Neural progenitor cell (in vitro differentiated cells): ENCODE measurements at regions not wholly inside any gene's neighbourhood (a gene's known extent, or its start where the extent isn't known, plus 50 kb on each side); places are given as distances from the start of the nearest gene placed in this dataset.
A peak's percentile ranks its signal among the peaks of the same experiment; 100 is the strongest.

Experiments used
- DNase-seq: peaks from one replicate; pipeline ENCODE4 v3.0.0-alpha.2; 2016; ENCODE audit warnings: low spot score
- H2AFZ ChIP-seq: fragments of 200-600 bp; sonication (generic); replicated peaks from 2 replicates; pipeline ENCODE4 v1.6.1; 2016; ENCODE audit warnings: antibody characterized with exemption
- H3F3A ChIP-seq: fragments of 200-600 bp; sonication (generic); 2 replicates; pipeline ENCODE4 v1.6.1; 2016; ENCODE audit warnings: antibody characterized with exemption, low read depth
- H3K27ac ChIP-seq: fragments of 200-600 bp; sonication (generic); 2 replicates; pipeline ENCODE4 v1.5.1; 2016; ENCODE audit warnings: mild to moderate bottlenecking
- H3K27me3 ChIP-seq: fragments of 200-600 bp; sonication (generic); 2 replicates; pipeline ENCODE4 v1.6.1; 2016; ENCODE audit warnings: mild to moderate bottlenecking, moderate library complexity
- H3K36me3 ChIP-seq: fragments of 200-600 bp; sonication (generic); 2 replicates; pipeline ENCODE4 v1.5.1; 2016
- H3K4me1 ChIP-seq: fragments of 200-600 bp; sonication (generic); 2 replicates; pipeline ENCODE4 v1.6.1; 2016; ENCODE audit warnings: mixed run types
- H3K4me2 ChIP-seq: fragments of 200-600 bp; sonication (generic); 2 replicates; pipeline ENCODE4 v1.6.1; 2016
- H3K4me3 ChIP-seq: fragments of 200-600 bp; sonication (generic); 2 replicates; pipeline ENCODE4 v1.5.1; 2016
- H3K79me2 ChIP-seq: fragments of 200-600 bp; sonication (generic); 2 replicates; pipeline ENCODE4 v1.6.1; 2016; ENCODE audit warnings: low read depth
- H3K9ac ChIP-seq: fragments of 200-600 bp; sonication (generic); 2 replicates; pipeline ENCODE4 v1.6.1; 2016
- H3K9me3 ChIP-seq: fragments of 200-600 bp; sonication (generic); 2 replicates; pipeline ENCODE4 v1.5.1; 2016; ENCODE audit warnings: low read depth
- H4K20me1 ChIP-seq: fragments of 200-600 bp; sonication (generic); 2 replicates; pipeline ENCODE4 v1.6.1; 2016; ENCODE audit warnings: low read depth
- H3K27ac Mint-ChIP-seq: 3 replicates; pipeline ENCODE4 v1.8.0; 2021; ENCODE audit warnings: mixed read lengths
- H3K27me3 Mint-ChIP-seq: 2 replicates; pipeline ENCODE4 v1.8.0; 2022; ENCODE audit warnings: low read depth, mild to moderate bottlenecking, inconsistent platforms, moderate library complexity, mixed read lengths; ENCODE audit not compliant: insufficient read depth
- H3K36me3 Mint-ChIP-seq: 3 replicates; pipeline ENCODE4 v1.8.0; 2021; ENCODE audit warnings: mixed read lengths
- H3K4me1 Mint-ChIP-seq: 3 replicates; pipeline ENCODE4 v1.8.0; 2021; ENCODE audit warnings: mixed read lengths
- H3K4me3 Mint-ChIP-seq: 3 replicates; pipeline ENCODE4 v1.8.0; 2021; ENCODE audit warnings: mild to moderate bottlenecking, moderate library complexity, mixed read lengths
- H3K9me3 Mint-ChIP-seq: 3 replicates; pipeline ENCODE4 v1.8.0; 2020; ENCODE audit warnings: mixed read lengths
- CTCF ChIP-seq: fragments of 200-600 bp; sonication (generic); IDR thresholded peaks from 2 replicates; pipeline ENCODE4 v1.5.1; 2017; ENCODE audit warnings: antibody characterized with exemption, mild to moderate bottlenecking
- EZH2 ChIP-seq: fragments of 200-600 bp; sonication (generic); IDR thresholded peaks from 2 replicates; pipeline ENCODE4 v1.6.1; 2017; ENCODE audit warnings: antibody characterized with exemption, mild to moderate bottlenecking, moderate library complexity
- EZH2phosphoT487 ChIP-seq: fragments of 200-600 bp; sonication (generic); IDR thresholded peaks from 2 replicates; pipeline ENCODE4 v1.6.1; 2017; ENCODE audit warnings: antibody characterized with exemption

DNA sequence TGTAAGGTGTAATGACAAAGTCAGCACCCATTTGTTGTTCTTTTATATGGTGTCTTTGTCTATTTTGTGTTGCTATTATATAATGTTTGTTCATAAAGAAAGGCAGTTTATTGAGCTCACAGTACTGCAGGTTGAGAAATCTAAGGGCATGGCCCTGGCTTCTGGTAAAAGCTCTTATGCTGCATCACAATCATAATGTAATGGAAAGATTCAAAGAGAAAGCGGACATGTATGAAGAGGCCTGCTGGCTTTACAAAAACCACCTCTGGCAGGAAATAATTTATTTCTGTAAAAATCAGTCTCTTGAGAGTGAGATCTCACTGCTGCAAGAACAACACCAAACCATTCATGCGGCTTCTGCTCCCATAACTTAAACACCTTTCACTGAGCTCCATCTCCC lies 746.7 kb upstream of the FAM174A start:
- H3K36me3 ChIP-seq: no peaks in the 10 kb centered on the region
- Mint-ChIP-seq H3K4me1 (no peaks in the 10 kb centered on the region), H3K27me3 (peaks cover 2% of the 10 kb centered on the region), H3K4me3 (no peak overlapping the region), H3K36me3 (no peaks in the 10 kb centered on the region), H3K27ac (no peak overlapping the region), H3K9me3 (no peaks in the 10 kb centered on the region)
- no peaks in the 10 kb centered on the region for H3F3A ChIP-seq
- DNase-seq: no peak
- H3K9me3 ChIP-seq: no peaks in the 10 kb centered on the region
- no peaks in the 10 kb centered on the region for H3K79me2 ChIP-seq
- H3K27ac ChIP-seq: no peak overlapping the region
- H2AFZ ChIP-seq: no peak overlapping the region
- no peaks in the 10 kb centered on the region for H3K27me3 ChIP-seq
- H3K4me3 ChIP-seq: no peak overlapping the region
- H3K9ac ChIP-seq: no peak overlapping the region
- H3K4me1 ChIP-seq: no peaks in the 10 kb centered on the region
- TF ChIP-seq EZH2phosphoT487 (no peak), EZH2 (no peak)
- H3K4me2 ChIP-seq: no peak overlapping the region
- no peaks in the 10 kb centered on the region for H4K20me1 ChIP-seq

GRCh38 chr5:99775189-99775588 lies 760.0 kb upstream of the FAM174A start:
- Histone ChIP-seq H2AFZ (no peak overlapping the region), H3K9me3 (no peaks in the 10 kb centered on the region), H3K4me1 (no peaks in the 10 kb centered on the region), H3K9ac (no peak overlapping the region), H3K79me2 (no peaks in the 10 kb centered on the region), H3K27me3 (no peaks in the 10 kb centered on the region), H3K27ac (no peak overlapping the region), H3K4me3 (no peak overlapping the region), H3K36me3 (no peaks in the 10 kb centered on the region), H4K20me1 (no peaks in the 10 kb centered on the region), H3F3A (no peaks in the 10 kb centered on the region), H3K4me2 (no peak overlapping the region)
- Mint-ChIP-seq H3K36me3 (no peaks in the 10 kb centered on the region), H3K27ac (no peak overlapping the region), H3K27me3 (no peaks in the 10 kb centered on the region), H3K9me3 (no peaks in the 10 kb centered on the region), H3K4me3 (no peak overlapping the region), H3K4me1 (peaks cover 5% of the 10 kb centered on the region)
- peak; percentile 5 for DNase-seq
- no peak for TF ChIP-seq CTCF
- no peak for TF ChIP-seq EZH2phosphoT487
- TF ChIP-seq EZH2: no peak

DNA sequence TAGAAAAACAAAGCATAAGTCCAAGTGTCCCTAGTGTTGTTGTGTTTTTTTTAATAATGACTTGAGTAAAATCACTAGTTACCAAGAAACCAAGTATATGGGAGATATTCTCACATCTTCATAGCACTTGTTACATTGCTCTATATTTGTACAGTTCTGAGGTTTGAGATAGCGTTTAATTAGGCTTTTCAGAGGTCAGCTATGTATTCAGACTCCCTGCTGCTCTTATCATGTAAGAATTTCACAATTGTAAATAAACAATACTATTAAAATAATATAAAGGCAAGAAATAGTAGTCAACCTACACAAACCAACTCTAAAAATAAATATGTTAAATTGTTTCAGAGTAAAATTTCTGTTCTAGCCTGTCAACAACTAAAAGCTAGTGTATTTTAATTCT lies 761.9 kb upstream of the FAM174A start:
- Mint-ChIP-seq H3K9me3 (no peaks in the 10 kb centered on the region), H3K27ac (no peak overlapping the region), H3K27me3 (no peaks in the 10 kb centered on the region), H3K4me1 (peaks cover 5% of the 10 kb centered on the region), H3K4me3 (no peak overlapping the region), H3K36me3 (no peaks in the 10 kb centered on the region)
- H3K27me3 ChIP-seq: no peaks in the 10 kb centered on the region
- H3K27ac ChIP-seq: no peak overlapping the region
- no peaks in the 10 kb centered on the region for H3K4me1 ChIP-seq
- H3K9ac ChIP-seq: no peak overlapping the region
- no peak for TF ChIP-seq EZH2phosphoT487
- no peak for TF ChIP-seq EZH2
- TF ChIP-seq CTCF: no peak
- no peaks in the 10 kb centered on the region for H3K36me3 ChIP-seq
- no peak overlapping the region for H3K4me2 ChIP-seq
- H2AFZ ChIP-seq: no peak overlapping the region
- no peaks in the 10 kb centered on the region for H3K79me2 ChIP-seq
- H3K9me3 ChIP-seq: no peaks in the 10 kb centered on the region
- no peak for DNase-seq
- H3F3A ChIP-seq: no peaks in the 10 kb centered on the region
- H3K4me3 ChIP-seq: no peak overlapping the region
- H4K20me1 ChIP-seq: no peaks in the 10 kb centered on the region

GRCh38 chr5:99771296-99771695 lies 763.9 kb upstream of the FAM174A start:
- Histone ChIP-seq H3K27me3 (no peaks in the 10 kb centered on the region), H3K79me2 (no peaks in the 10 kb centered on the region), H3K9me3 (no peaks in the 10 kb centered on the region), H3K4me1 (no peaks in the 10 kb centered on the region), H3K27ac (no peak overlapping the region), H2AFZ (no peak overlapping the region), H3K4me3 (no peak overlapping the region), H3F3A (no peaks in the 10 kb centered on the region), H4K20me1 (no peaks in the 10 kb centered on the region), H3K9ac (no peak overlapping the region), H3K36me3 (no peaks in the 10 kb centered on the region), H3K4me2 (no peak overlapping the region)
- H3K27ac Mint-ChIP-seq: no peak overlapping the region
- DNase-seq: no peak
- no peaks in the 10 kb centered on the region for H3K9me3 Mint-ChIP-seq
- H3K4me3 Mint-ChIP-seq: no peak overlapping the region
- no peaks in the 10 kb centered on the region for H3K36me3 Mint-ChIP-seq
- H3K27me3 Mint-ChIP-seq: no peaks in the 10 kb centered on the region
- H3K4me1 Mint-ChIP-seq: peaks cover 5% of the 10 kb centered on the region
- TF ChIP-seq CTCF (no peak), EZH2phosphoT487 (no peak), EZH2 (no peak)
